HFF-Myc (cell line): ENCODE measurements at regions not wholly inside any gene's neighbourhood (a gene's known extent, or its start where the extent isn't known, plus 50 kb on each side); places are given as distances from the start of the nearest gene placed in this dataset.

Source experiments
- DNase-seq: peaks from one replicate; pipeline ENCODE4 v3.0.0-alpha.2; 2011; ENCODE audit warnings: low read depth; ENCODE audit errors: extremely low read depth
- H3K4me3 ChIP-seq: replicated peaks from 2 replicates; pipeline ENCODE4 v1.5.1; 2011; ENCODE audit warnings: low read depth, mild to moderate bottlenecking, control low read depth, low read length
- CTCF ChIP-seq: IDR thresholded peaks from 2 replicates; pipeline ENCODE4 v1.5.1; 2012; ENCODE audit warnings: mild to moderate bottlenecking, low read depth, low read length, control low read depth; ENCODE audit errors: missing control alignments

- no peak for TF ChIP-seq CTCF
- H3K4me3 ChIP-seq = no peak overlapping the region
- DNase-seq = no peak
Observed at GRCh38 chr21:38965241-38965640, 159.5 kb downstream of the ETS2 start.

GRCh38 chr21:38963006-38963405, 157.3 kb downstream of the ETS2 start:
- no peak for TF ChIP-seq CTCF
- DNase-seq = no peak
- no peak overlapping the region for H3K4me3 ChIP-seq

- no peak for DNase-seq
- TF ChIP-seq CTCF = no peak
Observed at GRCh38 chr21:38960251-38960650, 154.5 kb downstream of the ETS2 start.

DNA sequence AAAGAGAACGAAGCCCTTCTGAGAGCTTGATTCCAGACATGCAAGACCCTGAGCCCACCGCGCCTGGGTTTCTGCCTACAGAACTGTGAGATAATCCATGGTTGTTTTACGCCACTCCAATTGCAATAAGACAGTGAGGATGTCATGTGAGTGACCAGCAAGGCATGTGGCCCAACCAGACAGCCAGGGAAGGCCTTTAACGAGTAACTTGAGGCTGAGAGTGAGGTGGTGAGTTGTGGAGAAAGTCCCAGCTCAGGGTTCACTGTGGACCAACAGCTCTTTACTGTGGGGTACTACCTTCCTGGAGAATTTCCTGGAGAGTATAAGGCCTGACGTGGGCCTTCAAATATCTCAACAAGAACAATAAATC, 153.9 kb downstream of the ETS2 start:
- no peak overlapping the region for H3K4me3 ChIP-seq
- no peak for TF ChIP-seq CTCF
- no peak for DNase-seq

More at GRCh38 chr21:38960251-38960650, 154.5 kb downstream of the ETS2 start:
- no peak overlapping the region for H3K4me3 ChIP-seq

- DNase-seq = no peak
- H3K4me3 ChIP-seq = no peak overlapping the region
- TF ChIP-seq CTCF = no peak
Observed at GRCh38 chr21:38958940-38959691, 153.4 kb downstream of the ETS2 start.

GRCh38 chr21:38958323-38958705, 152.6 kb downstream of the ETS2 start:
- DNase-seq = no peak
- TF ChIP-seq CTCF = no peak
- no peak overlapping the region for H3K4me3 ChIP-seq
